Inflammatory macrophage treated with lipopolysaccharide for 1 hour (primary cell): ENCODE measurements at regions not wholly inside any gene's neighbourhood (a gene's known extent, or its start where the extent isn't known, plus 50 kb on each side); places are given as distances from the start of the nearest gene placed in this dataset.
"Not testable (repeated sequence)": the region's sequence is repeated elsewhere in the genome, so short reads cannot be mapped to it uniquely, and the experiment has no call there.

Experiments used
- DNase-seq, 2 donors: peaks; one replicate each; pipeline ENCODE4 v3.0.0-alpha.2; 2020 to 2022

DNA sequence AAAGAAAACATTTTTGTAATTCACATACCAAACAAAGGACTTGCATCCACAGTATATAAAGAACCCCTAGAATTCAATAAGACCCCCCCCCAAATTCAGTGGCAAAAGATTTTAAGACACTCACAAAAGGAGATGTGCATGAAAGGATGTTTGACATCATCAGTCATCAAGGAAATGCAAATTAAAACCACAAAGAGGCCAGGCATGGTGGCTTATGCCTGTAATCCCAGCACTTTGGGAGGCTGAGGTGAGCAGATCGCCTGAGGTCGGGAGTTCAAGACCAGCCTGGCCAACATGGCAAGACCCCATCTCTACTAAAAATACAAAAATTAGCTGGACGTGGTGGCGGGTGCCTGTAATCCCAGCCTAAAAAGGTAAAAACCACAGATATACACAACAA lies 61.3 kb downstream of the AIPL1 start:
- DNase-seq: not testable (repeated sequence)

DNA sequence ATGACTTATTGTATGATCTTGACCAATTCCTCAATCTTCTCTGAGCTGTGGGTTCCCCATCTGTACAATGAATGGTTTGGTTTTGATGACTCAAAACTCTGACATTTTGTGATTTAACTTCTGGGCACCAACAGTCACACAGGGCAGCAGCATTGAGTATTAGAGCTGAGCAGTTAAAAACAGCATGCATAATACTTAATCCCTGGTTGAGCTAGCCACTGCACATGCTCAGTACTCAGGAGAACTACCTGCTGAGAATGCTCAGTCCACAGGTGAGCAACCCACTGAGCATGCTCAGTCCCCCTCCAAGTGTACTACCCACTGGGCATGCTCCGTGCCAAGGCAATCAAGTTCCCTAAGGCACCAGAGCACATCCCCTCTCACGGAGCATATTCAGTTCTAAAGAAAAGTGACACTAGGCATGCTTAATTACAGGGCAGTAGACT lies 68.7 kb downstream of the AIPL1 start:
- DNase-seq: no peak

DNA sequence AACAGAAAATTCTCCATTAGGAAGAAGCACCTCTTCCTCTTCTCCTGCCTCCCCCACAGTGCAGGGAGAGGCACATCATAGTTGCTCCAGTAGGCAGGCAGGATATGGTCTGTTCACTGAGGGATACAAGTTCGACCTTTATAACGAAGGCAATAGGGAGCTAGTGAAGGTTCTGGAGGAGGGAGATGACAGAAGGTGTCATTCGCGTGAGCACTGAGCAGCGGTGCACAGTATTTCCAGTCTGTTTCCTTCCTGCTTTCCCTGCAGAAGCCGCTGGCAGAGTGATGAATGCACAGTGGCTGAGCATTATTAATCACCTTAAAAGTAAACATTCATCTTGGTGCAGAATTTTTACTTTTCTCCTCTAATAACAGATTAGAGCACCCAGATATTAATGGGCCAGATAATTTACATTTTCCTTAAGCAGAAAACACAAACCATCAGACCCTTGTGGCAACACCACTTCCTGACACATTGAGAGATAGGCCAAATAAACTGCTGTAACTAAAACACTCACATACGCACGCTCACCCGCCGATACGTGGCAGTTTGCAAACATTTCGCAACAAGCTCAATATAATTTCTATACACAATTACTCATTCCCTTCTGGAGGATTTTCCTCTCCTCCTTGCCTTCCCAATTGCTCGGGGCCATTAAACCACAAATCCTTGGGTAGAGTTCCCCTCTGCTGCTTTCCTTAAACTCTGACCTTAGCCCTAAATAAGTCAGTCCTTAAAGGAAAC lies 69.5 kb downstream of the AIPL1 start:
- no peak for DNase-seq

DNA sequence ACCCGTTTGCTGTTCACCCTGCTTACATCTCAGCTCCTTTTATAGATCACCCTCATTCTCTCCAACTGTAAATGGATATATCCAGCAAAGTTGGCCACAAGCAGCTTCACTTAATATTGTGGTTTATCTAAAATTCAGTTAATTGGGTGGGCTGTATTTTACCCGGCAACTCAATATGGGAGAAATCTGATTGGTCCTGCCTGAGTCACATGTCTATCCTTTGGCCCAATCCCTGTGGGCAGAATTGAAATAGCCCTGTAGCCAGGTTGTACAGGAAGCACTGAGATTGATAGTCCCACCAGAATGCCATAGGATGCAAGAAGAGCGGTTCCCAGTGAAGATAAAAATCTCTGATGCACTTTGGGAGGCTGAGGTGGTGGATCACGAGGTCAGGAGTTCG lies 73.2 kb downstream of the AIPL1 start:
- DNase-seq: no peak

DNA sequence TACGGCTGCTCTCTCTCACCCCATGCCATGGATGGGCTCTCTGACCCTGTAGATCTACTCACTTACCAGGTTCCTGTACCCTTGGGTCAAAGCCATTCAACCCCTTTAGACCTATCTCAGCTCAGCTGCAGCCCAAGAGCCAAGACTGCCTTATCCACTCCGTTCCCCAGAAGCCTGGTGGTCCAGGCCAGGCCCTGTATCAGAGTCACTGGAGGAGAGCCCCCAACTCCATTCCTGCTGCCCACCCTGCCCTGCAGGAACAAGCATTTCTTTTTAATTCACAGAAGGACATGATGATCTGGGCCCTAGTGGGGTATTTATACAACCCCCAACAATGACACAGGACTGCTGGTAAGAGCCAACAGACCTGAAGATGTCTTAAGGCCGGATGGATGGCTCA lies 76.8 kb downstream of the AIPL1 start:
- DNase-seq: no peak

DNA sequence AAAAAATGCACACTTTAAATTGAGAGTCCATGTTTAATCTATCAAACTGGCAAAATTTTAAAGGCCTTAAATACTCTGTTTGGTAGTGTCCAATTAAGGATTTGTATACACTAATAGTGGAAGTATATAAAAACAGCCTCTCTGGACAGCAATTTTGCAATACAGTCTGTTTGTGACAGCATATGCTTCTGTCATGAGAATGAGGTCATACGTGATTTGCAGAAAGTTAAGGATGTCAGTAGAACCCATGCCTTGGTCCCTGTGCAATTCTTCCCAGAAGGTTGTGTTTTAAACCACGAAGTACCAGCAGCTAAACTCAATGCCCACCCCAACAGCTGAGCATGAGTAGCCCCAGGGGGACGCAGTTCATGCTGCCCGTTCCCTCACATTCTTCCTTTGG lies 78.4 kb downstream of the AIPL1 start:
- DNase-seq: no peak

DNA sequence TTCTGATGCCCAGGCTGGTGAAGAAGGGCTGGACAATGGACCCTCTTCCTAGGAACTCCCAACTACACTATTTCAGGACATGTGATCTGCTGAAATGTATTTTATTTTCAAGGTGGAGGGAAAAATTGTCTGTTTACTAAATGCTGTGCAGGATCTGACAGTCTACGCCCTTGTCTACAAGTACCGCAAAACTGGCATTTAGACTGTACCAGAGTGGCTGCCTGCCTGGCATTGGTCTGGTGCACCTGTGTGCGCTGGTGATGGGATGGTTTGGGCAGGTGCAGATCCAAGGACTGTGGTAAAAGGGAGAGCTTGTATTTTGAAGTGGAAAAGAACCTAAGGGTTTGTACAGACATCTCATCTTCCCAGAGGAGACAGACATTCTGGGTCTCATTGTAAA lies 79.7 kb downstream of the AIPL1 start:
- no peak for DNase-seq

DNA sequence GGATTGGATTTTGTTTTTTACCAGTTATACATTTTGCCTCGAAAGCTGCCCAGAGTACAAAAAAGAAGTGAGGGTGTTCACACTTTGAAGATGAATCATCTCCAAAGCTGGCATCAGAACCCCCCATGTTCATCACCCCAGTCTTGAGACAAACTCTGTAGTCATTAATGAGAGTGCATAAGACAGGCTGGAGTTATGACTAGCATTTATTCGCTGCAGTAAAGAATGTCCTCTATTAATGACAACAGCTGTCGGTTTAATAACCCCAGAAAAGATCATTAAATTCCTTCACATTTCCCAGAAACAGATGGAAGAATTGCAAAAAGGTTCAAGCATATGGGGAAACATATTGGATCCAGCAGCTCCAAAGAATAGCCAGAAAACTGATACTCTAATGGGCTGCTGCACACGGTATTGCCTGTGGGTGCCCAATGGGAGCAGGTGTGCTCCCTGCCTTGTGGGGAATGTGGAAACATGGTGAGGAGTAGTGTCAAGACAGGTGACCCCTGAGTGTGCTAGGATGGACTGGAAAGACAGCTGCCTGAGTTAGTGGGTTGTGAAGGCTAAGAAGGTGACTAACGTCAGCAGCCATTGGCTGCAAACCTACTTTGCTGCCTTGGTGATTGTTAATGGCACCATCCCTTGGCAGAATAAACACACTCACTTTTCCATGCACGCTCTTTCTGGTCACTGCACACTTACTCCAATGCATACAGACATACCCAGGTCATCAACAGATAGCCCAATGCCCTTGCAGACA lies 81.9 kb downstream of the AIPL1 start:
- no peak for DNase-seq

DNA sequence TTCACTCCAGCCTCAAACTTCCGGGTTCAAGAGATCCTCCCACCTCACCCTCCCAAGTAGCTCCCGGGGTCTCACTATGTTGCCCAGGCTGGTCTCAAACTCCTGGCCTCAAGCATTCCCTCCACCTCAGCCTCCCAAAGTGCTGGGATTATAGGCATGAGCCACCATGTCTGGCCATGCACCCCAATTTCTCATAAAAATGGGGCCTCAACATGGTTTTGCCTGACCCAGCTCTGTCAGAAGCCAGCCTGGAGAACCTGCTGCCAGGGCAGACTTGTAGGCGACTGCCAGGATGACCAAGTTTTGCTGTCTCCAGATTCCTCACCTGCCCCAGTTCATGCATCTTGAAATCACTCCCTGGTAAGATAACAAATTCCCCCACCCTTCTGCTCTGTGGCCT lies 82.9 kb downstream of the AIPL1 start:
- no peak for DNase-seq

DNA sequence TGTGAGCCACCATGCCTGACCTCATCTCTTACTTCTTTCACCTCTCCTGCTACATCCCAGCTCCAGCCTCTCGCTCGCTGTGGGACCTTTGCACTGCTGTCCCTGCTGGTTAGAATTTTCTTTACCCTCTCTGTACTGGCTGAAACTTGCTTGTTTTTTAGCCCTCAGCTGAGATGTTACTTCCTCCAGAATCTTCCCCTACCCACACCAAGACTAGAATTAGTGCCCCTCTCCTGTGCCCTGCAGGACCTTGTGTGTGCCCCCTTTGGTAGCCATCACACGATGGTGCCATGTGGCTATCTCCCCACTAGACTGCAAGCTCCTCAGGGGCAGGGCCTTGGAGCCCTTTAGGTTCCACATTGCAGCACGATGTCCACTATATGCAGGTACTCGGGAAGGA lies 84.1 kb downstream of the AIPL1 start:
- DNase-seq: no peak

DNA sequence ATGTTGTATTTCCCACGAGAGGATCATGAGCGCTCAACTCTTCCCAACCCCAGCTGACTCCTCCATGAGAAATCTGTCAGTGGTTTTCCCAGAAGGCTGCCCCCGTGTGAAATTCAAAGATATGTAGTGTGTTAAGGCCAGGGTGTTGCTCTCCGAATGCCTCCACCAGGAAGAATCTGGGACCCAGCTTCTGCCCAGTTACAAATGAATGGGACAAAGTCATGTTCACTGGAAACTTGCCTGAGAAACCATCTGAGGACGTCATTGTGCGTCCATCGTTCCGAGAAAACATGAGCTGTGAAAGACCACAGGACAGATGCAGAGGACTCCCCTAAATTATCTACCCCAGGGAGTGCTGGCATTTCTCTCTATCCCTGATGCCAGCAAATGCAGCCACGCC lies 86.0 kb downstream of the AIPL1 start:
- DNase-seq: no peak

DNA sequence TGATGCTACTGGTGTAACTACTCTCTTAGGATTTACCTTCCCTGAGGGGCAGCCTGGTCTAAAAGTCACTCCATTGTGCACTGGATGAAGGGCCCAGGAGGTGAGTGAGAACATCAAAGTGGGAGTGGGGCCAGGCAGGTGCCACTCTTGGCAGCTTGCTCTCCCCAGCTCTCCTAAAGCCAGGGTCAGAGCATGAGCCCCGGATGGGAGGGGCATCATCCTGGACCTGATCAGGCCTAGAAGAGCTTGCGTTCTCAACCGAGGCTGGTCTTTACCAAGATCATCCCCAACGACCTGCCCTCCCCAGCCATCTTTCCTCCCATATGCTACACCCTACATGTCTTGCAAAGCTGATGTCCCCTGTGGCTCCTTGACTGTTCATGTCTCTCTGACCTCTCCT lies 87.1 kb downstream of the AIPL1 start:
- DNase-seq: no peak

DNA sequence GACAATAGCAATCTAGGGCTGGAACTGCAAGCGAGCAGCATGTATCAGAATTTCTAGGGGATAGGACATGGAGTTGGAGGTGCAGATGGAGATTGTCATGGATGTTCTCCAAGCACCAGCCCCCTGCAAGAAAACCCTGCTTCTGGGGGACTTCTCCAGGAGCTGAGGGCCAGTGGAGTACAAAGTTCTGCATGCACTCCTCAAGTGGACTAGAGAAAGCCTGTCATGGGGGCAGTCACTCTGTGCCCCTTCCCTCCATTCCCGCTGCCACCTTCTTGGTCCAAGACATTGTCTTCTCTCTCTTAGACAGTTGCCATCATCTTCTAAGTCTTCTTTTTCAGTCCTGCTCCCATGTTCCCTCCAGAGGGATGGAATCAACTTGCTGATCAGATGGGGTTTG lies 87.9 kb downstream of the AIPL1 start:
- DNase-seq: no peak

DNA sequence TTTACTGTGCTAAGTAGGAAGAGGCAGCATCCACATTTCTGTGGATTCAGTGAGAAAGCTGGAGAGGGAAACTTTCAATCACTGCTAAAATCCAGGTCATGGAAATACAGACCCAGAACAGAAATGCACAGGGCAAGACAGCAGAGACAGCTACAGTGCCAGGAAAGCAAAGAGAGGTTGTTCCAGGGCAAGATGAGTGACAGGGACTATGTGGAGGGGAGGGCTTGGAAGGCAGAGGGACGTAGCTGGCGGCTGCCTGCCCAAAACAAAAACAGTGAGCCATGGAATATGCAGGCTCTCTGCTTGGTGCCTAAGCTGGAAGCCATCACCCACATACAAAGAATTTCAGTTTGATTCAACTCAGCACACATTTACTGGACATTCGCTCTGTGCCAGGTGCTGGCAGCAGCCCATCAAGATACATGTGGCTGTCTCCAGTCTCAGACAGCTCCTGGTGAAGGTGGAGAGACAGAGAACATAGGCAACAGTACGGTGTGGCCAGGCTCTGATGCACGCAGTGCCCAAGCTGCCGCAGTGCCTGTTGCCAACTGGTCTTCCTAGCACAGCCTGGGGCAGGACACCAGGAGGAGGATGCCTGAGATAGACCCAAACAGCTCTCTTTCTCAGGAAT lies 88.7 kb downstream of the AIPL1 start:
- no peak for DNase-seq

DNA sequence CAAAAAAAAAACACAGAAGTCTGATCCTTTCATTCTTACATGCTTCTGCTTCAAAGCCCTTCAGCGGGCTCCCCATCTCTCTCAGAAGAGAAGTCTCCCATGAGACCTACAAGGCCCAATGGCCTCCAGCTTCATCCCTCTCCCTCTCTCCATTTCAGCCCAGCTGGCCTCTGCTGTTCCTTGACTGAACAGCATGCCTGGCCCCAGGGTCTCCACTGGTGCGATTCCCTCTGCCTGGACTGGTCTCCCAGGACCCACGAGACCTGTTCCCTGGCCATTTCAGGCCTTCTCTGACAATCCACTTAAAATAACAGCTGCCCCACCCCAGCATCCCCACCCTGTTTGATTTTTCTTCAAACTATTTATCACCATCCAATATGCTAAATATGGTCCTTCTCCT lies 91.2 kb downstream of the AIPL1 start:
- DNase-seq: no peak

DNA sequence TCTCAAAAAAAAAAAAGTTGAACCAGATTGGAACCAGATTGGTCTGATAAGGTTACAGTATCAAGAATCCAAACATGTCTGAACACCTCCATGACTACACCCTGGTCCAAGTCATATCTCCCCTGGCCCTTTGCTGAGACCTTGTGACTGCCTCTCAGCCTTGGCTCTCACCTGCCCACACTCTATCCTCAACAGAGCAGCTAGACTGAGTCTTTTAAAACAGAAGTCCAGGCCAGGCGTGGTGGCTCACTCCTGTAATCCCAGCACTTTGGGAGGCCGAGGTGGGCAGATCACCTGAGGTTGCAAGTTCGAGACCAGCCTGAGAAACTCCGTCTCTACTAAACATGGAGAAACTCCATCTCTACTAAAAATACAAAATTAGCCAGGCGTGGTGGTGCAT lies 91.7 kb downstream of the AIPL1 start:
- DNase-seq: no peak

DNA sequence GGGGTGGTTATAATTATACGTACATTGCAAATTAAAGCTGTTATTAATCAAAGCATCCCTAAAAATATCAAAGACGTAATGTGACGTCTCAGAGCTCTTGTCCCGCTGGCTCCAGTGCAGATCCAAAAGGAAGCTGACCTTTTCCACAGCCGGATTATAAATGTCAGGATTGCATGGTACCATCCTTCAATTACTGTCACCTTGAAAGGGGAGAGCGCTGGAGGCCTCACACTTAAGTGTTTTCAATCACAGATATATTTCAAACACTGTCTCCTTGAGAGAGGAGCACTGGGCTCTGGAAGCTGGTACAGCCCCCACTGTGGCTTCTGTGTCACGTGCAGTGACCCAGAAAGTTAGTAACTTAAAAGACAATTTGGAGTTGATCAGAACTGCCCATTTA lies 94.2 kb downstream of the AIPL1 start:
- no peak for DNase-seq

DNA sequence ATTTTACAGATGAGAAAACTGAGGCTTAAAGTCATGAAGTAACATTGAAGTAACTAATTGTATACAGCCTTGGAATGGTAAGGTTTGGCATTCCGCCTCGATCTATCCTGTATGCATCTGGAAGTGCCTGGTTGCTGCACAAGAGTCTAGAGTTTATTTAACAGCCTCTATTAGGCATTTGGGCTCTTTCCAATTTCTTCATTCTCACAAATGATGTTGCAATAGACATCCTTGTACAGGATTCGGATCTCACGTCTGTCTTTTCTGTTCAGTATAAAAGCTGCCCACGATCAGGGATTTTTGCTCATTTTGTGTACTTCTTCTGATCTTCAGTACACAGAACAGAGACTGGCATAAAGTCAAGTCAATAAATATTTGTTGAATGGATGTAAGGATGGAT lies 100.5 kb downstream of the AIPL1 start:
- DNase-seq: no peak

DNA sequence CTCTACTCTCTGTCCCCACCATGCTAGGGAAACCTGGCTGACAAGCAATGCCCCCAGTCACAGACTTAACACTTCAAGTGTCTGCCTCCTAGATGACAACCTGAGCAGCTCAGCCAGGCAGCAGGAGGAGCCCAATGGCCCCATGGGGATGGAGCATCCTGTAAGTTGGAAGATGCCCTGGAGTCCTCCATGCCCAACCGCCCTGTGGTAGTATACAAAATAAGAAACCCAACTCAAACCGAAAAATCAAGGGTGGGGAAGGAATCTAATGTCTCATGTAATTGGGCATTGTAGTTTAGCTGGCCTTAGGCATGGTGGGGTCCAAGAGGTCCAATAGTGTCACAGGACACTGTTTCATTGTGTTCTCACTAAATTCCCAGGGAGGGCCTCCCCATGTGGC lies 104.0 kb downstream of the AIPL1 start:
- DNase-seq: no peak

DNA sequence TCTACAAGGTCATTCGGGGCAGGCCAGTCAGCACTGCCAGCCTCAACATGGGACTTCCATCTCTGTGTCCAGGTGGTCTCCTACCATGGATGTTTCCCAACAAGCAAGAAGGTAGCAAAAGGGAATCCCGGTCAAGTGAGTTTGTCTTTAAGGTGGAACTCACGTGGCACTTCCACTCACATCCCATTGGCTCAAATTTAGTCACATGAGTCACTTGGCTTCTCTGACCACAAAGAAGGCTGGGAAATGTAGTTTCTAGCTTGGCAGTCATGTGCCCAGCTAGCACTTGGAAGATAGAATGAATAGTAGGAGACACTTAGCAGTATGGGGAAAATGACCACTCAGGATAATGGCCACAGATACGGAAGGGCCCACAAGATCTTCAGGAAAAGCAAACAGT lies 106.6 kb downstream of the AIPL1 start:
- no peak for DNase-seq

DNA sequence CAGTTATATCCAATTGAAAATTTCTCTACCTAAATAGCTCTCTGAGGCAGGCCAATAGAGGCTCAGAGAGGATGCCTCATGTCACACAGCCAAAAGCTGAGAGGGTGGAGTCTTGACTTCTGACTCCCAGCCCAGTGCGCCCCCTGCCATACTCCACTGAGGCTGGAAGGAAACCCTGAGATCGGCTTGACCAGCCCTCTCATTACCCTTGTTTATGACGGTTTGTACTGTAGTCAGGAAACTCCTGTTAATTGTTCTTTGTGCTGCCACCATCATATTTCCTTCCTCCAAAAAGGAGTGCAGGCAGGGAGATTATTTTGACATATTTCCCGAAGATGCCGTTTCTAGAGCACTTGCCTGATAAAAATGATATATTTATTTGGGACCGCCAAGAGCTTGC lies 107.9 kb downstream of the AIPL1 start:
- no peak for DNase-seq

DNA sequence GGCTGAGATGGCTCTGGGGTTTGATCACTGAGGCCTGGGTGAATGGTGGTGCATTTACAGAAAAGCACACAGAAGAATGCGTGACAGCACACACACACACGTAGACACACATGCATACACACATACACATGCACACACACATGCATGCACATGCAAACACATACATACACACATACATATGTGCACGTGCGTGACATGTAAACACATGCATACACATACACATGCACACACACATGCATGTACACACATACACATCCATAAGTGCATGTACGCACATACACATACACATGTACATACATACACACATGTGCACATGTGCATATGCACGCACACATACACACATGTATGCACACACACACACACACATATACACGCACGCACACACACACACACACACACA lies 108.4 kb downstream of the AIPL1 start:
- no peak for DNase-seq

DNA sequence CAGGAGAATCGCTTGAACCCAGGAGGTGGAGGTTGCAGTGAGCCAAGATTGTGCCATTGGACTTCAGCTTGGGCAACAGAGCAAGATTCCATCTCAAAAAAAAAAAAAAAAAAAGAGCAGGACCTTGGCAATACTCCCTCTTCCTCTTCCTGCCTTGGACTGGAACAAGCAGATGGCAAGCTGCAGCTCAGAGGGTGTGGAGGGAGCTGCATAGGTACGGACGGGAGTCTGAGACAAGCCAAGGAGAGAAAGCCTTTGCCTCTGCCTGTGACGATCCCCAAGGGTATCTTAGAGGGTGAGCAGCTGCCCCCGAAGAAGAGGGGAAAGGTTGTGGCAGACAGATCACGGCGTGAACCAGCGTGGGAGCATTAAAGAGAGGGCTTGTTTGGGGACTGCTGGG lies 109.2 kb downstream of the AIPL1 start:
- DNase-seq: no peak

DNA sequence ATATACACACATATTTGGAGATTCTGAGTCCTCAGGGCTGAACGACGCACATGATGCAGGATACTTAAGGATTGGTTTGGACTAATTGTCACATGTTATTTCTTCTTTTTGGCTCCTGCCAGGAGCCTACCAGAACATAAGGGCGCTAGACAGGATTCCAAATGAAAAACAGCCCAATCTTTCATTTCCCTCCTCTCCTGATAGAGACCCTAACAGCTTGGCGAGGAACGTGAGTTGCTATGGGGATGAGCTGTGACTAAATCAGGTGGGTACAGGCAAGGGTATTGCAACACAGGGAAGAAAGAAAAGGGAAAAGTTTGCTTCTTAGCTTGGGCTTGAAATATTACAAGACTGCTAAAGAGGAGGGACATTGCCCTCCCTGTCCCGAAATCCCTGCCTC lies 109.9 kb downstream of the AIPL1 start:
- no peak for DNase-seq
